ENCODE measurements at regions not wholly inside any gene's neighbourhood (a gene's known extent, or its start where the extent isn't known, plus 50 kb on each side); places are given as distances from the start of the nearest gene placed in this dataset.

DNA sequence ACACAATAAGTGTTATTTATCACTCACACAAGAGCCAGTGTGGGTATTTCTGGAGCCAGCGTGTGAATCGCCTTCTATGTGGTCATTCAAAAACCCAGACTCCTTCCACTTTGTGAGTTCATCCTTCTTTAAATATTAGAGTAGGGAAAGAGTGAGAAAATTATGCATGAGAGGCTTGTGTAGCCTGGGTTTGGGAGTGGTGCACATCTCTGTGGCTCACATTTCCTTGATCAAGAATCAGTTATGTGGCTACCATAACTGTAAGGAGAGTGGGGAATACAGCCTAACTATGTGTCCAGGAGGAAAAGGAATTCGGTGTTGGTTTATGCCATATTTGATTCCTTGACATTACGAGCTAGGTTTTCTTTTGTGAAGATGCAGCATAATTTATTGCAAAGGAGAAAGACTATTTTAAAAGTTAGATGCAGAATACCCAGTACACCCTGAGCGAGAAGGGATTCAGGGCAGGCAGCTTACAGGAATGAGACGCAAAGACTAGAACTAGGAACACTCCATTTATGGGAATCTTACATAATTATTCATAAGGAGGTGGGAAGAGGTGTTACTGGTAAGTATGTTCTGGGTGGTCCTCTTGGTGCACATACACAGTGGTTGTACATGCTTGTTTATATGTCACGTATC is 638.5 kb downstream of the COL12A1 start:
- DNase-seq (ENCODE audit: low read depth): no peak
- TF ChIP-seq, protein P1, sequence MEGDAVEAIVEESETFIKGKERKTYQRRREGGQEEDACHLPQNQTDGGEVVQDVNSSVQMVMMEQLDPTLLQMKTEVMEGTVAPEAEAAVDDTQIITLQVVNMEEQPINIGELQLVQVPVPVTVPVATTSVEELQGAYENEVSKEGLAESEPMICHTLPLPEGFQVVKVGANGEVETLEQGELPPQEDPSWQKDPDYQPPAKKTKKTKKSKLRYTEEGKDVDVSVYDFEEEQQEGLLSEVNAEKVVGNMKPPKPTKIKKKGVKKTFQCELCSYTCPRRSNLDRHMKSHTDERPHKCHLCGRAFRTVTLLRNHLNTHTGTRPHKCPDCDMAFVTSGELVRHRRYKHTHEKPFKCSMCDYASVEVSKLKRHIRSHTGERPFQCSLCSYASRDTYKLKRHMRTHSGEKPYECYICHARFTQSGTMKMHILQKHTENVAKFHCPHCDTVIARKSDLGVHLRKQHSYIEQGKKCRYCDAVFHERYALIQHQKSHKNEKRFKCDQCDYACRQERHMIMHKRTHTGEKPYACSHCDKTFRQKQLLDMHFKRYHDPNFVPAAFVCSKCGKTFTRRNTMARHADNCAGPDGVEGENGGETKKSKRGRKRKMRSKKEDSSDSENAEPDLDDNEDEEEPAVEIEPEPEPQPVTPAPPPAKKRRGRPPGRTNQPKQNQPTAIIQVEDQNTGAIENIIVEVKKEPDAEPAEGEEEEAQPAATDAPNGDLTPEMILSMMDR (IDR thresholded peaks at IDR 0.05; ENCODE audit: control insufficient read depth, extremely low read depth, insufficient read depth): no peak
- no peak overlapping the region for H3K4me3 ChIP-seq (ENCODE audit: low read depth, low read length)

DNA sequence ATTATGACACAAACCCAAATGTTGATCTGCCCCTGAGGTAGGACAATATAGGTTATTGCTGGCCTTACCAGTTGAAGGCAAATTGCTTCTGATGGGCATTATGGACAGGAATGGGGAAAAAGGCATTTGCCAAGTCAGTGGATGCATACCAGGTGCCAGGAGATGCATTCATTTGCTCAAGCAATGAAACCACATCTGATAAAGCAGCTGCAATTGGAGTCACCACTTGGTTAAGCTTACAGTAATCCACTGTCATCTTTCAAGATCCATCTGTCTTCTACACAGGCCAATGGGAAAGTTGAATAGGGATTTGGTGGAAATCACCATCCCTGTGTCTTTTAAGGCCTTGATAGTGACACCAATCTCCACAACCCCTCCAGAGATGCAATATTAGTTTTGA is 648.6 kb downstream of the COL12A1 start:
- no peak overlapping the region for H3K4me3 ChIP-seq (ENCODE audit: low read depth, low read length)
- TF ChIP-seq, protein P1 (IDR thresholded peaks at IDR 0.05; ENCODE audit: control insufficient read depth, extremely low read depth, insufficient read depth): no peak
- DNase-seq (ENCODE audit: low read depth): no peak

DNA sequence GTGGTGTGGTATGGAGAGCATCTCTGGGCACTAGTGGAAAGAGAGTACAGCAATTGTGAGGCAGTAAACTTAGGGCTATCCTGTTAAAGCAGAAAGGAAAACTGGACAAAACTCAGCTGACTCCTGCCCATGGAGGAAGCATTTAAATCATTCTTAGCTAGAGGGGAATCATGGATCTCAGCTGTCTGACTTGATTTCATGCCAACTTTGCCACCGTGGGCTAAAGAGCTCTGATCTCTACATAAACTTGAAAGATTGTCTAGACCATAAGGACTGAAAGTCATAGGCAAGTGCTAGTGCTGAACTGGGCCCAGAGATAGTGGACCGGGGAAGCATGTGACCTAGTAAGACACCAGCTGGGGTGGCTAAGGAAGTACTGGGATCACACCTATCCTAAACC is 651.8 kb downstream of the COL12A1 start:
- H3K4me3 ChIP-seq (ENCODE audit: low read depth, low read length): no peak overlapping the region
- TF ChIP-seq, protein P1 (IDR thresholded peaks at IDR 0.05; ENCODE audit: control insufficient read depth, extremely low read depth, insufficient read depth): no peak
- DNase-seq (ENCODE audit: low read depth): no peak

DNA sequence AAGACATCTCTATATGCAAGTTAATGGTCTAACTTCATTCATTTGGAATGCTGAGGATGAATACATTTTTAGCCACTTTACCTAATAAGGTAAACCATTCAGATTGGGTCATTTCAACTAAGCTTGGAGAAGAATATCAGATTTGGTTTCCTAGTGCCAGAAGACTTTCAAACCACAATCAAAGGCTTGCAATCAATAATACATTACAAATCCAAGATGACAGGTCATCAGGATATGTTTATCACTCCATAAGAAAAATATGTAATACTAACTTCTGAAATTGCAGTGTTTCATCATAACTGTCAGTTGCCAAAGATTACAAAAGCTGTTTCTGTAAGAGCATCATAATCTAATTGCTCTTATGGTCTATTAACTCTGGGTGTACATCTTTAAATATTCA is 654.0 kb downstream of the COL12A1 start:
- DNase-seq (ENCODE audit: low read depth): no peak
- no peak overlapping the region for H3K4me3 ChIP-seq (ENCODE audit: low read depth, low read length)
- TF ChIP-seq, protein P1 (IDR thresholded peaks at IDR 0.05; ENCODE audit: control insufficient read depth, extremely low read depth, insufficient read depth): no peak

DNA sequence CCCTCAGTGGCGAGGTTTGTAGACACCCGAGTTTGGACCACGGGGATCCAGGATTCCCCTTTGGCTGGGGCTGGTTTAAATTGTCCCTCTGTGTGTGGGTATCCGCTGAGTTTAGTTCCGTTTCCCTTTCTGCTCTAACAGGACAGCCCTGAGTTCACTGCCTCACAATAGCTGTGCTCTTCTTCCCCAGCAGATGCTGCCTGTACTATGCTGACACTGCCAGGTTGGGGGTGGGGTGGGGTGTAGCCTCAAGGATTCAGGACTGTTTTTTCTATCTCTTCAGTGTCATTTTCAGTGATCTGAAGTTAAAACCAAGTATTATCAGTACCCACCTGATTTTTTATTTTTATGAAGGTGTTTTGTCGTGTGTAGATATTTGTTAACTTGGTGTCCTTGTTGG is 655.0 kb downstream of the COL12A1 start:
- TF ChIP-seq, protein P1 (IDR thresholded peaks at IDR 0.05; ENCODE audit: control insufficient read depth, extremely low read depth, insufficient read depth): no peak
- no peak overlapping the region for H3K4me3 ChIP-seq (ENCODE audit: low read depth, low read length)
- no peak for DNase-seq (ENCODE audit: low read depth)

DNA sequence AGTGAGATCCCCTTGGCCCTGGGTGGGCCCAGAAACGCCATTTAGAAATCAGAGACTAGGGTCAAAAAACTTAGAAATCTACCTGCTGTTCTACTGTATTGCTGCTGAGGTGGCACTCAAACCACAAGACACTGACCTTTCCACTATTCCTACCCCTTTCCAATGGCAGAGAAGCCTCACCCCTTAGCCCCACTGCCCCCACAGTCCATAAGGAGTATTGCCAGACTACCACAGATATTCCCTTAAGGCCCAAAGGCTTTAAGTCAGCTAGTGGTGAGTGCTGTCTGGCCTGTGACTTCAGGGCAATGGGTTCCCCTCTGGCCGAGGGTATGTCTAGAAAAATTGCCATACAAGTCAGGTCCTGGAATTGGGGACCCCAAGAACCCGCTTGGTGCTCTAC is 656.1 kb downstream of the COL12A1 start:
- TF ChIP-seq, protein P1 (IDR thresholded peaks at IDR 0.05; ENCODE audit: control insufficient read depth, extremely low read depth, insufficient read depth): no peak
- no peak overlapping the region for H3K4me3 ChIP-seq (ENCODE audit: low read depth, low read length)
- no peak for DNase-seq (ENCODE audit: low read depth)
